K562 (cell line): ENCODE measurements at regions not wholly inside any gene's neighbourhood (a gene's known extent, or its start where the extent isn't known, plus 50 kb on each side); places are given as distances from the start of the nearest gene placed in this dataset.

ENCODE experiments used
- NBN ChIP-seq: fragments of 450-650 bp; IDR thresholded peaks from 2 replicates; pipeline ENCODE4 v1.6.1; 2016; ENCODE audit warnings: low read depth, mild to moderate bottlenecking
- NCOA2 ChIP-seq, 2 experiments: fragments of 450-650 bp; IDR thresholded peaks; 2 replicates each; pipeline ENCODE4 v1.6.1; 2018; ENCODE audit warnings: mild to moderate bottlenecking in 2 of 2, moderate library complexity in 1 of 2; ENCODE audit not compliant: partially characterized antibody in 2 of 2
- TARDBP ChIP-seq: fragments of 450-650 bp; IDR thresholded peaks from 2 replicates; pipeline ENCODE4 v1.6.1; 2016

- no peak for TF ChIP-seq NCOA2 (IDR thresholded peaks at IDR 0.05; ENCODE audit: partially characterized antibody in 2 of 2)
- no peak for TF ChIP-seq TARDBP
- no peak for TF ChIP-seq NBN
Observed at GRCh38 chr18:39845106-39845505, 2109.9 kb upstream of the PIK3C3 start.
